DND-41 (cell line): ENCODE measurements at regions not wholly inside any gene's neighbourhood (a gene's known extent, or its start where the extent isn't known, plus 50 kb on each side); places are given as distances from the start of the nearest gene placed in this dataset.

ENCODE experiments used
- EZH2 ChIP-seq: IDR thresholded peaks from 3 replicates; pipeline ENCODE4 v1.6.1; 2012; ENCODE audit warnings: borderline replicate concordance, low read depth, mild to moderate bottlenecking, moderate library complexity, low read length, inconsistent platforms; ENCODE audit not compliant: severe bottlenecking
- TF ChIP-seq, protein P1 (sequence below): IDR thresholded peaks from 2 replicates; pipeline ENCODE4 v1.5.1; 2012; ENCODE audit warnings: borderline replicate concordance, low read length, moderate library complexity, mild to moderate bottlenecking; ENCODE audit not compliant: poor library complexity, severe bottlenecking; ENCODE audit errors: extremely low read depth

DNA sequence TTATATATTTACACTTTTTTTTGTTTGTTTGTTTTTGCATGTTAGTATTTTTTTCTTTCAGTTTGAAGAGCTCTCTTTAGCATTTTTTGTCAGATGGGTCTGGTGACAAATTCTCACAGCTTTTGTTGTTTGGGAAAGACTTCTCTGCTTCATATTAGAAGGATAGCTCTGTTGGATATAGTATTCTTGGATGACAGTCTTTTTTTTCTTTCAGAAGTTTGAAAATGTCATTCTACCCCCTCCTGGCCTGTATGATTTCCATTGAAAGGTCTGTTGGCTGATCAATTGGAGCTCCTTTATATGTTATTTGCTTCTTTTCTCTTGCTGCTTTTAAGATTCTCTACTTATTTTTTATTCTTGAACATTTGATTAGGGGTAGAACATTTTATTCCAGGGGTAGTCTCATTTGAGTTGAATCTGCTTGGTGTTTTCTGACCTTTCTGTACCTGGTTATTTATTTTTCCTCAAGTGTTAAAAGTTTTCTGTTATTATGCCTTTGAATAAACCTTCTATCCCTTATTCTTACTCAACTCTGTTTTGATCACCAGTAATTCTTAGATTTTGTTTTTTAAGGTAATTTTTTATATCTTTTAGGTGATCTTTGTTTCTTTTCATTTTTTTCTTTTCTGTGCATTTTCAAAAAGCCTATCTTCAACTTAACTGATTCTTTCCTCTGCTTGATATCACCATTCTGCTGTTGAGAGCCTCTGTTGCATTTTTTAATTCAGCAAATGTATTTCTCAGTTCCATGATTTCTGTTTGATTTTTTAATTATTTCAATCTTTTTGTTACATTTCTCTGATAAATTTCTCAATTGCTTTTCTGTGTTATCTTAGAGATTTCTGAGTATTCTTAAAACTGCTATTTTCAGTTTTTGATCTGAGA is 176.8 kb upstream of the ECI2 start:
- TF ChIP-seq, protein P1, sequence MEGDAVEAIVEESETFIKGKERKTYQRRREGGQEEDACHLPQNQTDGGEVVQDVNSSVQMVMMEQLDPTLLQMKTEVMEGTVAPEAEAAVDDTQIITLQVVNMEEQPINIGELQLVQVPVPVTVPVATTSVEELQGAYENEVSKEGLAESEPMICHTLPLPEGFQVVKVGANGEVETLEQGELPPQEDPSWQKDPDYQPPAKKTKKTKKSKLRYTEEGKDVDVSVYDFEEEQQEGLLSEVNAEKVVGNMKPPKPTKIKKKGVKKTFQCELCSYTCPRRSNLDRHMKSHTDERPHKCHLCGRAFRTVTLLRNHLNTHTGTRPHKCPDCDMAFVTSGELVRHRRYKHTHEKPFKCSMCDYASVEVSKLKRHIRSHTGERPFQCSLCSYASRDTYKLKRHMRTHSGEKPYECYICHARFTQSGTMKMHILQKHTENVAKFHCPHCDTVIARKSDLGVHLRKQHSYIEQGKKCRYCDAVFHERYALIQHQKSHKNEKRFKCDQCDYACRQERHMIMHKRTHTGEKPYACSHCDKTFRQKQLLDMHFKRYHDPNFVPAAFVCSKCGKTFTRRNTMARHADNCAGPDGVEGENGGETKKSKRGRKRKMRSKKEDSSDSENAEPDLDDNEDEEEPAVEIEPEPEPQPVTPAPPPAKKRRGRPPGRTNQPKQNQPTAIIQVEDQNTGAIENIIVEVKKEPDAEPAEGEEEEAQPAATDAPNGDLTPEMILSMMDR = no peak
- TF ChIP-seq EZH2 = no peak
